GM12872 (cell line): ENCODE measurements at regions not wholly inside any gene's neighbourhood (a gene's known extent, or its start where the extent isn't known, plus 50 kb on each side); places are given as distances from the start of the nearest gene placed in this dataset.

Experiments
- CTCF ChIP-seq: IDR thresholded peaks from 3 replicates; pipeline ENCODE4 v1.5.1; 2011; ENCODE audit warnings: low read depth, mild to moderate bottlenecking, low read length, moderate library complexity; ENCODE audit not compliant: insufficient read depth

GRCh38 chr6:40928763-40929162 is 110.3 kb downstream of the UNC5CL start:
- no peak for TF ChIP-seq CTCF

DNA sequence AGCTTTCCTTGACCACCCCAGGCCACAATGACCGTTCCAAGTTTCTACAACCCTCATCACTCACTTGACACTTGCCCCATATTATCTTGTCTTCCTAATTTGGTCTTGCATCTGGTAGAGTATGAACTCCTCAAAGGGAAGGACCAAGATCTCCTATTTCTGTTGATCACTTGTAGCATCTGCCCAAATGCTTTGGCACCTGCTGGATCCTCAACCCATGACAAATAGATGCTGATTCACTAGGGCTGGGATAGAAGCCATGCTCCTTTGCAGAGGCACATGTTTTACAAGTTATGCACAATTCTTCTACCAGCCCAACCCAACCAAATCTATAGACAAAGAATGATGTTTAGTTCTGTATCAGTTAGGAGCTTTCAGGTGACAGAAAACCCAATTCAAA is 110.7 kb downstream of the UNC5CL start:
- TF ChIP-seq CTCF: no peak

DNA sequence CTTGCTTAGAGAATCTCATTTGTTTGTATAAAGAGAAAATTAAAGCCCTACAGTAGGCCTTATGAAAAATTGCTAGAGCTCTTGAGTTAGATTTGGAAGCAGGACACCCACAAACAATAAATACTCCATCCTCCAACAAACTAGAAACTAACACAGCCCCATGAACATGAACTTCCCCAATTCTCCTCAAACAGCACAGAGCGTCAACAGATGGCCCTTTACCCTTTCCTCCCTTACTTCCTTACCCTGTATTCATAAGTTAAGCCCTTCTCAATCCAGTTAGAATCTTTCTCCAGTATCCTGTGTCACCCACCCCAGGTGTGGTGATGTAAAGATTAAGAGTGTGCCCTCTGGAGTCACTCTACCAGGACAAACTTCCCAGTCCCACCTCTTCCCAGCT is 113.7 kb downstream of the UNC5CL start:
- no peak for TF ChIP-seq CTCF

GRCh38 chr6:40924839-40925238 is 114.2 kb downstream of the UNC5CL start:
- TF ChIP-seq CTCF: no peak

DNA sequence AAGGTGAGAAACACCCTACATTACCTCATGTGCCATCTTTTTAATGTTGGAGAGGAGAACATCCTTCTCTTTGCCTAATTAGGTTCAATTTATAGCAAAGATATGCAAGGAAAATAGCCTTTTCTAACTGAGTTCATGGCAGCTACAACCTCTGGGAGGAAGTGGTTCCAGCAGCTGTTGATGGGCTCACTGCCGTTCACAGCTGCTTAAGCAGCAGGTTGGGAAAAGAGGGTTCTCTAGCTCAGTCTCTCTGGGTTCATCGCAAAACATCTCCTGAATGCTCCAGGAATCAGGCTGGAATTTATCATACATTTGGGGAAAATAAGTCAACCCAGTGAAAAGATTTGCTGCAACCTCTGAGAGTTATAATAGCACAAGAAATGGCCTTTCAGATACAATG is 115.1 kb downstream of the UNC5CL start:
- no peak for TF ChIP-seq CTCF

- TF ChIP-seq CTCF: no peak
These were observed 115.7 kb downstream of the UNC5CL start for GRCh38 chr6:40923326-40923725.

GRCh38 chr6:40922281-40922680 is 116.7 kb downstream of the UNC5CL start:
- TF ChIP-seq CTCF: no peak
